ENCODE measurements at regions not wholly inside any gene's neighbourhood (a gene's known extent, or its start where the extent isn't known, plus 50 kb on each side); places are given as distances from the start of the nearest gene placed in this dataset.

GRCh38 chr21:35281956-35282355 is 232.9 kb upstream of the RUNX1 start:
- TF ChIP-seq CTCF (CRISPR knock-in tag; IDR thresholded peaks at IDR 0.05) (no peak), KAT2B (IDR thresholded peaks at IDR 0.05; ENCODE audit: borderline replicate concordance, low read depth, low read length) (no peak), ZNF703 (CRISPR knock-in tag; IDR thresholded peaks at IDR 0.05; ENCODE audit: borderline replicate concordance) (no peak), AKNA (CRISPR knock-in tag; IDR thresholded peaks at IDR 0.05; ENCODE audit: borderline replicate concordance) (no peak), FOXA1 (IDR thresholded peaks at IDR 0.05) (no peak), FOXA1 (CRISPR knock-in tag; IDR thresholded peaks at IDR 0.05) (no peak), HINFP (CRISPR knock-in tag; IDR thresholded peaks at IDR 0.05; ENCODE audit: low read depth) (no peak), SRSF9 (IDR thresholded peaks at IDR 0.05; ENCODE audit: borderline replicate concordance, insufficient read depth, low read depth, low read length, poor library complexity, severe bottlenecking) (no peak)

All from HepG2 (cell line).